Activated T-helper 2 cell treated with anti-CD3 and anti-CD28 coated beads, Interferon-gamma antibody, Interleukin-2, Interleukin-4, amounts not matched to agents 10 μg/mL and 5 μg/mL and 100 μg/mL, durations not matched to agents 14 hours and 24 hours and 36 hours (primary cell): ENCODE measurements at regions not wholly inside any gene's neighbourhood (a gene's known extent, or its start where the extent isn't known, plus 50 kb on each side); places are given as distances from the start of the nearest gene placed in this dataset.

Source experiments
- DNase-seq: peaks from one replicate; pipeline ENCODE4 v3.0.0; 2021; ENCODE audit warnings: low spot score
- H3K27ac Mint-ChIP-seq: one replicate; pipeline ENCODE4 v1.8.0; 2021; ENCODE audit warnings: mixed read lengths
- H3K27me3 Mint-ChIP-seq: one replicate; pipeline ENCODE4 v1.8.0; 2021; ENCODE audit warnings: low read depth, mixed read lengths
- H3K36me3 Mint-ChIP-seq: one replicate; pipeline ENCODE4 v1.8.0; 2021; ENCODE audit warnings: low read depth, mixed read lengths
- H3K4me1 Mint-ChIP-seq: one replicate; pipeline ENCODE4 v1.8.0; 2021; ENCODE audit warnings: low read depth, mixed read lengths
- H3K4me3 Mint-ChIP-seq: one replicate; pipeline ENCODE4 v1.8.0; 2021; ENCODE audit warnings: low read depth, mild to moderate bottlenecking, moderate library complexity, mixed read lengths
- H3K9me3 Mint-ChIP-seq: one replicate; pipeline ENCODE4 v1.8.0; 2021; ENCODE audit warnings: mixed read lengths
- intact Hi-C: fragments of 100-400 bp; cut with micrococcal nuclease; formaldehyde crosslinking; loops from one replicate; pipeline ENCODE4 v1.15.1; 2023

DNA sequence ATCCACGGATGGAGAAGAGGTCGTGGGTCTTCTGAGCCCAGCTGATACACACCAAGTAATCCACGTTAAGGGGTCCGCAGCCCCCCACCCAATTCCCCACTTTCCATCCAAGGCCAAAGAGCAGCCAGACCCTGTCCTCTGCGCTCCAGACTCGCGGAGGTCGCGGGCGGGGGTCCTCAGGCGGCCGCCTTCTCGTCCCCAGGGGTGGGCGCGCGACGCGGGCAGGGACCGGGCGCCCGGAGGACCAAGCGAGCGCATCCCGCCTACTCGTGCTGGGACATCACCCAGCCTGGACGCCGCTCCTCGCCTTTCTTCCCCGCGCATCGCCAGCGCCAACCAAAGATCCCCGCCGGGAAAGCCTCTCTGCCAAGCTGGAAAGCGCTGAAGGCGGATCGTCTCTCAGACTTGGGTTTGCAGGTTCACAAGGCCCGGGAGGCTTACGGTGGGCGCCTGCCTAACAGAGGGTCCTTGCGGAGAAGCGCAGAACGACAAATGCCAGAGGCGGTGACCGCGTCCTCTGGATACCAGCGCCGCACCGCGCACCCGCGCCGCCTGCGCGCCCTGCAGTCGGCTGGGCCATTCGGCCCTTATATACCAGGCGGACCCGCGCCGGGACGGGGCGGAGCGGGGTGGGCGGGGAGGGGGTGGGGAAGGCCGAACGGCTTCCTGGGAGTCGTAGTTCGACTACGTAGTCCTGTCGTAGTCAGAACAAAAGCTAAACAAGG, 471.6 kb downstream of the SOX9 start:
- Mint-ChIP-seq H3K27me3 (peaks cover 59% of the 10 kb centered on the region), H3K4me1 (peaks cover 20% of the 10 kb centered on the region), H3K9me3 (no peaks in the 10 kb centered on the region), H3K27ac (no peak overlapping the region), H3K36me3 (no peaks in the 10 kb centered on the region), H3K4me3 (peak overlapping the region; percentile 80)
- intact Hi-C loops: loop anchor here (2.0 kb wide), 1 partner anchor 600 kb away; the partner anchor contains the start of gene COG1
- DNase-seq: peak; percentile 58

DNA sequence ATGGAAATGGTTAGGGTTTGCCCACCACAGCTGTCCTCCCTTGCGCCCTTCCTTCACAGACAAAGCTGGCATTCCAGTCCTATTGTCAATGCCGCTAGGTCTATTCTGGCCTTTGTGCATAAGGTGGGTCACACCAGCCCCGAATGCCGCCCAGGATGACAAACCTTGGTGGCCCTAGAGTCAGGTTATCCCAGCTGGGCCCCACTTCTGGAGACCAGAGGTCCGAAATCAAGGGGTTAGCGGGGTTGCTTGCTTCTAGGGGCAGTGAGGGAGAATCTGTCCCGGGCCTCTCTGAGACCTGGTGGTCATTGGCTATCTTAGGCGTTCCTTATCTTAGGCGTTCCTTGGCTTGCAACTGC, 472.1 kb downstream of the SOX9 start:
- intact Hi-C loops: loop anchor here (2.0 kb wide), 1 partner anchor 600 kb away; the partner anchor contains the start of gene COG1
- H3K27me3 Mint-ChIP-seq: peaks cover 62% of the 10 kb centered on the region
- H3K4me3 Mint-ChIP-seq: no peak overlapping the region
- DNase-seq: no peak
- H3K4me1 Mint-ChIP-seq: peaks cover 14% of the 10 kb centered on the region
- no peak overlapping the region for H3K27ac Mint-ChIP-seq
- H3K36me3 Mint-ChIP-seq: no peaks in the 10 kb centered on the region
- H3K9me3 Mint-ChIP-seq: no peaks in the 10 kb centered on the region

GRCh38 chr17:72594248-72594647, 473.4 kb downstream of the SOX9 start:
- no peak overlapping the region for H3K4me3 Mint-ChIP-seq
- DNase-seq: no peak
- peaks cover 57% of the 10 kb centered on the region for H3K27me3 Mint-ChIP-seq
- H3K4me1 Mint-ChIP-seq: peaks cover 4% of the 10 kb centered on the region
- no peaks in the 10 kb centered on the region for H3K9me3 Mint-ChIP-seq
- intact Hi-C loops: no loop called here
- H3K36me3 Mint-ChIP-seq: no peaks in the 10 kb centered on the region
- no peak overlapping the region for H3K27ac Mint-ChIP-seq
